Uterus (tissue), 3 donors: ENCODE measurements at regions not wholly inside any gene's neighbourhood (a gene's known extent, or its start where the extent isn't known, plus 50 kb on each side); places are given as distances from the start of the nearest gene placed in this dataset.

Experiments used
- DNase-seq, 2 donors: peaks; one replicate each; pipeline ENCODE4 v3.0.0-alpha.2; 2019 to 2020
- H3K27ac ChIP-seq, 2 donors: fragments of 200-600 bp; sonication (generic); 1 replicate in 1 of 2; 2 replicates in 1 of 2; pipeline ENCODE4 v1.5.1; 2016 to 2018
- H3K27me3 ChIP-seq, 2 donors: fragments of 200-600 bp; sonication (generic); one replicate each; pipeline ENCODE4 v1.5.1; 2018 to 2019; ENCODE audit warnings: control low read depth in 1 of 2
- H3K36me3 ChIP-seq, 2 donors: fragments of 200-600 bp; sonication (generic); one replicate each; pipeline ENCODE4 v1.5.1; 2019; ENCODE audit warnings: control low read depth in 1 of 2
- H3K4me1 ChIP-seq, 2 donors: fragments of 200-600 bp; sonication (generic); one replicate each; pipeline ENCODE4 v1.5.1; 2018 to 2019; ENCODE audit warnings: control low read depth in 1 of 2
- H3K4me3 ChIP-seq, 2 donors: fragments of 200-600 bp; sonication (generic); 1 replicate in 1 of 2; 2 replicates in 1 of 2; pipeline ENCODE4 v1.5.1; 2018 to 2019; ENCODE audit warnings: mild to moderate bottlenecking in 1 of 2
- H3K9me3 ChIP-seq, 2 donors: fragments of 200-600 bp; sonication (generic); one replicate each; pipeline ENCODE4 v1.5.1; 2019; ENCODE audit warnings: control low read depth in 1 of 2
- POLR2A ChIP-seq, 2 donors: fragments of 450-650 bp; IDR thresholded peaks; one replicate each; pipeline ENCODE4 v1.6.1; 2016; ENCODE audit warnings: antibody characterized with exemption in 2 of 2, mild to moderate bottlenecking in 1 of 2, moderate library complexity in 1 of 2
- intact Hi-C: fragments of 100-400 bp; cut with DNase I; formaldehyde crosslinking; loops from one replicate; pipeline ENCODE4 v1.15.1; 2023; ENCODE audit warnings: low total_unique reads
- TF ChIP-seq, protein P1 (sequence below), 4 experiments: fragments of 200-600 bp in 2 of 4; fragments of 450-650 bp in 2 of 4; sonication (generic) in 2 of 4; IDR thresholded peaks; one replicate each; pipeline ENCODE4 v1.5.1; 2016 to 2019; ENCODE audit warnings: antibody characterized with exemption in 4 of 4, mild to moderate bottlenecking in 2 of 4, moderate library complexity in 1 of 4
- donor health status: DM: yes; HTN: yes; CAD: no.

DNA sequence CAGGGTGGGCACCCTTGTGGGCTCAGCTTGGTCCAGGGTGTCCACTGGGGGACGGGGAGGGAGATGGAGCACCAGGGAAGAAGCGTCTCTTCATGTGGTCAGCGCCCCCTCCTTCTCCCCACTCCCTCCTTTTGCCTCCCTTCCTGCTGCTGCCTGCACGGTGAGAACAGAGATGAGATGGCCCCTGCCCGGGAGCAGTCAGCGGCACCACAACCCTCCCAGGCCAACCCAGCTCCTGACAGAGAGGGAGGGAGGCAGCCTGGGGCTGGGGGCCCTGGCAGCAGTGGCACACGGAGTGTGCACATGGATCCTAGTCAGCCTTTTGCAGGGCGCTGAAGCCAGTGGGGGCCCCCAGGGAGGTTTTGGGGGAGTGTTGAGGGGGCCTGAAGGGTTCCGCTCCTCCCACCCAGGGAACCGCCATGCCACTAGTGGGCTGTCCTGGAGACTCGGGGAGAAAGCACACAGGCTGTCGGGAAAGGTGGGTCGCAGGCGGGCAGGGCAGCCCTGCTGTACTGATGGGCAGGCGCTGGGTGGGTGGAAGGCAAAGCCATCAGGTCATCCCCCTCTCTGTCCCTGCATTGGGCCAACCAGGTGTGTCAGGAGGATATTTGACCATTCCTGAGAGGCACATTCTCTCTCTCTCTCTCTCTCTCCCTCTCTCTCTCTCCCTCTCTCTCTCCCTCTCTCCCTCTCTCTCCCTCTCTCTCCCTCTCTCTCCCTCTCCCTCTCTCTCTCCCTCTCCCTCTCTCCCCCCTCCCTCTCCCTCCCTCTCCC, 94.3 kb upstream of the BHLHE23 start:
- H3K36me3 ChIP-seq = no peaks in the 10 kb centered on the region
- TF ChIP-seq, protein P1, sequence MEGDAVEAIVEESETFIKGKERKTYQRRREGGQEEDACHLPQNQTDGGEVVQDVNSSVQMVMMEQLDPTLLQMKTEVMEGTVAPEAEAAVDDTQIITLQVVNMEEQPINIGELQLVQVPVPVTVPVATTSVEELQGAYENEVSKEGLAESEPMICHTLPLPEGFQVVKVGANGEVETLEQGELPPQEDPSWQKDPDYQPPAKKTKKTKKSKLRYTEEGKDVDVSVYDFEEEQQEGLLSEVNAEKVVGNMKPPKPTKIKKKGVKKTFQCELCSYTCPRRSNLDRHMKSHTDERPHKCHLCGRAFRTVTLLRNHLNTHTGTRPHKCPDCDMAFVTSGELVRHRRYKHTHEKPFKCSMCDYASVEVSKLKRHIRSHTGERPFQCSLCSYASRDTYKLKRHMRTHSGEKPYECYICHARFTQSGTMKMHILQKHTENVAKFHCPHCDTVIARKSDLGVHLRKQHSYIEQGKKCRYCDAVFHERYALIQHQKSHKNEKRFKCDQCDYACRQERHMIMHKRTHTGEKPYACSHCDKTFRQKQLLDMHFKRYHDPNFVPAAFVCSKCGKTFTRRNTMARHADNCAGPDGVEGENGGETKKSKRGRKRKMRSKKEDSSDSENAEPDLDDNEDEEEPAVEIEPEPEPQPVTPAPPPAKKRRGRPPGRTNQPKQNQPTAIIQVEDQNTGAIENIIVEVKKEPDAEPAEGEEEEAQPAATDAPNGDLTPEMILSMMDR (IDR thresholded peaks at IDR 0.05) = no peak
- TF ChIP-seq POLR2A (IDR thresholded peaks at IDR 0.05) = no peak
- H3K27me3 ChIP-seq = no peaks in the 10 kb centered on the region
- intact Hi-C loops = no loop called here
- H3K4me1 ChIP-seq = peaks cover 0 to 5% of the 10 kb centered on the region in 2 donors
- no peak overlapping the region for H3K4me3 ChIP-seq
- no peak for DNase-seq
- no peaks in the 10 kb centered on the region for H3K9me3 ChIP-seq
- no peak overlapping the region for H3K27ac ChIP-seq

DNA sequence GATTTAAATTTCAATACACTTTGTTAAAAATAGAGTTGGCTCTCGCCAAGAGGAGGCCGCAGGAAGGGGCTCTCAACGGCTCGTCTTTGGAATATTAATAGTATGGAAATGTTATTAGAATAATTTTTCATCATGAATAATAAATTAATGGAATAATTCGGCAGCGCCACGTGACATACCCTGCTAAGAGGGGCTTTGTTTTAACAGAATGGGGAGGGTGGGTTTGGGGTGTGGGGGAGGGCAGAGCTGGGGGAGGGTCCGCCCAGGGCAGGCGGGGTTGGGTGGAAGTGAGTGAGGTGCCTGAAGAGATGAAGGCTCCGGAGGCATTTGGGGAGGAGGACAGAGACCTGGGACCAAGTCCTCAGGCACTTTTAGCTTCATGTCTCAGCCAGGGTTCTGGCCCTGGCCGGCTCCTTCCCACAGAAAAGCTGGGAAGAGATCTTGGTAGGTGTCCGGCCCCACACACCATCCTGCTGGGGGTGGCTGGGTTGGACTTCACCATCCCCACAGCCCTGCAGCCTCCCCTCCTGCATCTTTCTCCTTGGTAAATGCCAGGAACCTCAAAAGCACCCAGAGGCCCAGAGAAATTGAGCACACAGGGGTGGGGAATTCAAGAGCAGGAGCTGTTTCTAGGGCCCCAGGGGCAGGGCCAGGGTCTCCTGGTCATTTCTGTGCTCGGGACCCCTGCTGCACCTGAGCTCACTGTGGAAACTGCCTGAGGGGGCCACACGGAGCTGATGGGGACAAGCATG, 93.6 kb upstream of the BHLHE23 start:
- TF ChIP-seq, protein P1 (IDR thresholded peaks at IDR 0.05) = no peak
- TF ChIP-seq POLR2A (IDR thresholded peaks at IDR 0.05) = no peak
- intact Hi-C loops = no loop called here
- Histone ChIP-seq H3K27ac (no peak overlapping the region), H3K36me3 (no peaks in the 10 kb centered on the region), H3K27me3 (no peaks in the 10 kb centered on the region), H3K4me3 (no peak overlapping the region), H3K9me3 (no peaks in the 10 kb centered on the region), H3K4me1 (peaks cover 0 to 5% of the 10 kb centered on the region in 2 donors)
- no peak for DNase-seq

DNA sequence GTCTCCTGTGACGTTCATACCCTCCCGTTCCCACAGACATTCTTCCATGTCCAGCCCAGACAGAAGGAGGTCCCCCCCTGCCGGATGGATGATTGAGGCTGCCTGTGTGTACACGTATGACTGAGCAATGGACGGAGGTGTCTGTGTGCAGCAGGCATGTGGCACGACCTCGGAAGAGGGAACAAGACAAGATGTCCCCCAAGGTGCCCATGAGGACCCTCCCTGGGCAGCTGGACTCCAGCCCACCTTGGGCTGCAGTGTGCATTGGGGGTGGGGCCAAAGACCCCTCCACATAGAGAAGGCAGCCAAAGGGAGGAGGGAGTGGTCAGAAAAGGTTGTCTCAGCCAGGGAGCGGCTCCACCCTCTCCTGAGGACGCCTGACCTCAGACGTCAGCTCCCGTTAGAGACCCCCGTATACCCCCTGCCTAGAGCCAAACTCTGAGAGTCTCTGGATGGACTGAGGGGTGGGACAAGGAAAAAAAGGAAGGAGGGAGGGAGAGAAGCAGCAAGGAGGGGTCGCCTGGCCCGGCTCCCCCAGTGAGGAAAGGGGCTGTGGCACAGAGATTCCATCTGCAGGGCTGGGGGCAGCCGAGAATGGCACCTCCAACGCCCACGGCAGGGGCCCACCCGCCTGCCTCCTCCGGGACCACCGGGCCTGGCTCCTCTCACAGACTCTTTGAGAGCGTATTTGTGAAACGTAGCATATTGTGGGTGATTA, 92.9 kb upstream of the BHLHE23 start:
- Histone ChIP-seq H3K9me3 (no peaks in the 10 kb centered on the region), H3K36me3 (no peaks in the 10 kb centered on the region), H3K27me3 (no peaks in the 10 kb centered on the region), H3K4me1 (peaks cover 0 to 5% of the 10 kb centered on the region in 2 donors), H3K27ac (no peak overlapping the region), H3K4me3 (no peak overlapping the region)
- no peak for DNase-seq
- intact Hi-C loops = no loop called here
- TF ChIP-seq POLR2A (IDR thresholded peaks at IDR 0.05) = no peak
- TF ChIP-seq, protein P1 (IDR thresholded peaks at IDR 0.05) = no peak

DNA sequence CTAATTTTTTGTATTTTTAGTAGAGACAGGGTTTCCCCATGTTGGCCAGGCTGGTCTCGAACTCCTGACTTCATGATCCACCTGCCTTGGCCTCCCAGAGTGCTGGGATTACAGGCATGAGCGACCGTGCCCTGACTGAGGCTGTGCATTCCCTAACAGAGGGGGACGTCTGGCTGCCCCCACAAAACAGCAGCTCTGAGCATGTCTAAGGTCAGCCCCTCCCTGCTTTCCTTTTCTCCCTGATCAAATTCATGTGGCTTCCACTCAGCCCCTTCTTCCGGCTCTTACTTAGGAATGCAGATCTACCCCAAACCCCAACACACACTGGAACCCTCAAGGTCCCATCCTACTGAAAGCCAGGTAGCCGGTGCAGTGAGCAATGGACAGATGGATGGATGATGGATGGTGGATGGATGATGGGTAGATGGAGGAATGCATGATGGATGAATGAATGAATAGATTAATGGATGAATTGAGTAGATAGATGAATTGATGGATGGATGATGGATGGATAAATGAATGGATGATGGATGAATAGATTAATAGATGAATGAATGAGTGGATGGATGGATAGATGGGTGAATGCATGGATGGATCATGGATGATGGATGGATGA, 91.5 kb upstream of the BHLHE23 start:
- Histone ChIP-seq H3K4me1 (peaks cover 0 to 5% of the 10 kb centered on the region in 2 donors), H3K4me3 (no peak overlapping the region), H3K27ac (no peak overlapping the region), H3K36me3 (no peaks in the 10 kb centered on the region), H3K9me3 (no peaks in the 10 kb centered on the region), H3K27me3 (no peaks in the 10 kb centered on the region)
- peak in 1 of 2 donors; percentile 4 for DNase-seq
- TF ChIP-seq, protein P1 (IDR thresholded peaks at IDR 0.05) = no peak
- TF ChIP-seq POLR2A (IDR thresholded peaks at IDR 0.05) = no peak
- intact Hi-C loops = no loop called here
